ENCODE measurements at regions not wholly inside any gene's neighbourhood (a gene's known extent, or its start where the extent isn't known, plus 50 kb on each side); places are given as distances from the start of the nearest gene placed in this dataset.

GRCh38 chr14:84533791-84534190, 996.2 kb upstream of the FLRT2 start:
- DNase-seq (no peak), FAIRE-seq (no peak), ATAC-seq (no peak)
- WGBS, 2 donors = 87 to 88% methylated on average over 4 of the region's 4 CpGs
- intact Hi-C loops (cut with DNase I) = no loop called here
- Histone ChIP-seq H3K4me1 (no peaks in the 10 kb centered on the region), H3K4me3 (no peak overlapping the region), H3K36me3 (no peaks in the 10 kb centered on the region), H3K27ac (no peak overlapping the region), H3K27me3 (no peaks in the 10 kb centered on the region), H3K9me3 (no peaks in the 10 kb centered on the region)
- TF ChIP-seq, protein P1, sequence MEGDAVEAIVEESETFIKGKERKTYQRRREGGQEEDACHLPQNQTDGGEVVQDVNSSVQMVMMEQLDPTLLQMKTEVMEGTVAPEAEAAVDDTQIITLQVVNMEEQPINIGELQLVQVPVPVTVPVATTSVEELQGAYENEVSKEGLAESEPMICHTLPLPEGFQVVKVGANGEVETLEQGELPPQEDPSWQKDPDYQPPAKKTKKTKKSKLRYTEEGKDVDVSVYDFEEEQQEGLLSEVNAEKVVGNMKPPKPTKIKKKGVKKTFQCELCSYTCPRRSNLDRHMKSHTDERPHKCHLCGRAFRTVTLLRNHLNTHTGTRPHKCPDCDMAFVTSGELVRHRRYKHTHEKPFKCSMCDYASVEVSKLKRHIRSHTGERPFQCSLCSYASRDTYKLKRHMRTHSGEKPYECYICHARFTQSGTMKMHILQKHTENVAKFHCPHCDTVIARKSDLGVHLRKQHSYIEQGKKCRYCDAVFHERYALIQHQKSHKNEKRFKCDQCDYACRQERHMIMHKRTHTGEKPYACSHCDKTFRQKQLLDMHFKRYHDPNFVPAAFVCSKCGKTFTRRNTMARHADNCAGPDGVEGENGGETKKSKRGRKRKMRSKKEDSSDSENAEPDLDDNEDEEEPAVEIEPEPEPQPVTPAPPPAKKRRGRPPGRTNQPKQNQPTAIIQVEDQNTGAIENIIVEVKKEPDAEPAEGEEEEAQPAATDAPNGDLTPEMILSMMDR (IDR thresholded peaks at IDR 0.05) = no peak

GRCh38 chr14:84535484-84535883, 994.5 kb upstream of the FLRT2 start:
- H3K27ac ChIP-seq = no peak overlapping the region
- no peaks in the 10 kb centered on the region for H3K36me3 ChIP-seq
- intact Hi-C loops (cut with DNase I) = no loop called here
- H3K4me3 ChIP-seq = no peak overlapping the region
- ATAC-seq (no peak), DNase-seq (no peak), FAIRE-seq (no peak)
- H3K27me3 ChIP-seq = no peaks in the 10 kb centered on the region
- H3K9me3 ChIP-seq = no peaks in the 10 kb centered on the region
- TF ChIP-seq, protein P1 (IDR thresholded peaks at IDR 0.05) = no peak
- H3K4me1 ChIP-seq = no peaks in the 10 kb centered on the region

GRCh38 chr14:84535976-84536375, 994.0 kb upstream of the FLRT2 start:
- no peaks in the 10 kb centered on the region for H3K9me3 ChIP-seq
- ATAC-seq = no peak
- intact Hi-C loops (cut with DNase I) = no loop called here
- no peak overlapping the region for H3K4me3 ChIP-seq
- TF ChIP-seq, protein P1 (IDR thresholded peaks at IDR 0.05) = no peak
- DNase-seq = no peak
- no peak for FAIRE-seq
- no peaks in the 10 kb centered on the region for H3K36me3 ChIP-seq
- no peak overlapping the region for H3K27ac ChIP-seq
- no peaks in the 10 kb centered on the region for H3K4me1 ChIP-seq
- no peaks in the 10 kb centered on the region for H3K27me3 ChIP-seq
- 82 to 93% methylated on average over 1 of the region's 1 CpG for WGBS, 2 donors

DNA sequence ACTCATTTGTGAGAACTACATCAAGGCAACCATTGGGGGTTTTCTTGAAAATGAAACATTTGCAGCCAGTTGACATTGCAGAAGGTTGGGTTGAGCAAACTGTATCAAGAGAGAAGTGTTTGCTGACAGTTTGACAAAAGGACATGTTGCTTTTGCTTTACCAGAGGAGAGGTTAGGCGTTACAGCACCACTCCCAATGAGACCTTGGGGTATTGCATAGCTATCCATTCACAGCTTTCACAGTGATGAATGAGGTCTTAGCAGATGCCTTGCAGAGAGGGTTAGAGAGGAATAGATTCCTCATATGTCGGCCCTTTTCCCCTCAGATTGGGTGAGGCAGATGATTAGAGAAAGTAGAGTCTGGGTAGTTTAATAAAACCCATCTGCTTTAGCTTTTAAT, 988.9 kb upstream of the FLRT2 start:
- ATAC-seq = no peak
- no peak overlapping the region for H3K27ac ChIP-seq
- no peaks in the 10 kb centered on the region for H3K36me3 ChIP-seq
- H3K4me3 ChIP-seq = no peak overlapping the region
- no peak for FAIRE-seq
- WGBS, 2 donors = 43 to 44% methylated on average over 2 of the region's 2 CpGs
- no peak for DNase-seq
- TF ChIP-seq, protein P1 (IDR thresholded peaks at IDR 0.05) = no peak
- intact Hi-C loops (cut with DNase I) = no loop called here
- H3K4me1 ChIP-seq = no peaks in the 10 kb centered on the region
- H3K27me3 ChIP-seq = no peaks in the 10 kb centered on the region
- no peaks in the 10 kb centered on the region for H3K9me3 ChIP-seq

DNA sequence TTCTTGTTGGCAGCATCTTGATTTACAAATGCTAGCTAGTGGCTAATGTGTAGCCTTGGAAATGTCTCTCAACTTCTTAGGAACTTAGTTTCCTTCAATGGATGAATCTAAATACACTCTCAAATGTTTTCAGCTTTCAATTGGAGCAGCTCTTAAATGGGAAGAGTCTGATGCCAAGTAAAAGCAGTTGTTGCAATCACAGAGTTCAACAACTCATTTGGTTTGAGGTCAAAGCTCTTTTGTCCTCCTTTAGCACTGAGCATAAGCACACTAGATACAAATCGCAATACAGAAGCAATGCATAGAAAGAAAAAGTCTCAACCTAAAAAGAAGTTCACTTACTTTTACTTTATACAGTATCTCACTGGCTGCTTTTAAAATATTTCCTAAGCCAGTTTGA, 986.1 kb upstream of the FLRT2 start:
- TF ChIP-seq, protein P1 (IDR thresholded peaks at IDR 0.05) = no peak

More for the DNA sequence above, 986.1 kb upstream of the FLRT2 start:
- Histone ChIP-seq H3K27ac (no peak overlapping the region), H3K4me3 (no peak overlapping the region), H3K9me3 (no peaks in the 10 kb centered on the region), H3K27me3 (no peaks in the 10 kb centered on the region), H3K36me3 (no peaks in the 10 kb centered on the region), H3K4me1 (no peaks in the 10 kb centered on the region)
- WGBS, 2 donors = 86 to 93% methylated on average over 1 of the region's 1 CpG
- no peak for ATAC-seq
- DNase-seq = no peak
- intact Hi-C loops (cut with DNase I) = no loop called here
- FAIRE-seq = no peak
